Stimulated activated CD4-positive, alpha-beta T cell treated with anti-CD3 and anti-CD28 coated beads, TNF-alpha, amount 100 ng/mL, for 1 hour (primary cell): ENCODE measurements at regions not wholly inside any gene's neighbourhood (a gene's known extent, or its start where the extent isn't known, plus 50 kb on each side); places are given as distances from the start of the nearest gene placed in this dataset.

Source experiments
- DNase-seq, 3 donors: peaks; one replicate each; pipeline ENCODE4 v3.0.0-alpha.2; 2020; ENCODE audit warnings: low read depth in 3 of 3, low spot score in 1 of 3

- no peak for DNase-seq
Measured at GRCh38 chr3:117898722-117899522, 1135.7 kb downstream of the IGSF11 start.

DNA sequence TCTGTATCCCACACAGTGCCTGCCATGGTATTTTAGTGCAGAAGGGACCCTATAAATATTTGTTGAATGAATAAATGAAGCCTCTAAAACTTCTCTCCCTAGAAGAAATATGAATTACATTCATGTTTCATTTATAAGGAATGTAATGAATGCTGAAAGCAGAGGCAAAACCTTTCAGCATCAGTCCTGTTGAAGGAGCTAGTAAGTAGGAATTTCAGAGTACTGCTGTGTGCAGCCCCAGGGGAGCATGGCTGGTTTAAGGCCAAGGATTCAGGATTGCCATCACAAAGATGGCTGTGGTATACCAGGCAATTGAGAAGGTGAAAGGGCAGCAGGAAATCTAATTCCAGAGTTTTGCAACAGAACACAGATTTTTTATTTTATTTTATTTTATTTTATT lies 1131.4 kb downstream of the IGSF11 start:
- DNase-seq = no peak

- DNase-seq = no peak
Measured at GRCh38 chr3:117910820-117911521, 1123.7 kb downstream of the IGSF11 start.

GRCh38 chr3:117912352-117912751 lies 1122.3 kb downstream of the IGSF11 start:
- DNase-seq = no peak

GRCh38 chr3:117914540-117915100 lies 1120.0 kb downstream of the IGSF11 start:
- no peak for DNase-seq

- no peak for DNase-seq
Measured at GRCh38 chr3:117916839-117917238, 1117.8 kb downstream of the IGSF11 start.

DNA sequence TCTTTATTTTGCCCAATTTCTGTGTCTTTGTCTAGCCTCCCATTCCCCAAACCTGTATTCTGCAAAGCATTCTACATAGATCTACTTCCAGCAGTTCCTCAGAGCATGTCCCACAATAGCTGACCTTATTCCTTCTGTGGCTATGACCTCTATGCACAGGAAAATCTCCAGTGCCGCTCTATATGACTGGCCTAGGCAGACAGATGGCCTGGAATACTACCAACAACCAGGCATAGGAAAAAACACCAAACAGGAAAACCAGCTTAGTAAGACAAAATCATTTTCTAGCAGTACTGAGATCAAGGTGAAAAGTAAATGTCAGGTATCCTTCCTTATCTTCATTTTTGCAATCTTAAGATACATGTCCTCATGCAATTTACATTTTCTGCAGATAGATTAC lies 1115.0 kb downstream of the IGSF11 start:
- DNase-seq = no peak

- no peak for DNase-seq
Measured at GRCh38 chr3:117920253-117920898, 1114.3 kb downstream of the IGSF11 start.

- DNase-seq = no peak
Measured at GRCh38 chr3:117921411-117921810, 1113.2 kb downstream of the IGSF11 start.

DNA sequence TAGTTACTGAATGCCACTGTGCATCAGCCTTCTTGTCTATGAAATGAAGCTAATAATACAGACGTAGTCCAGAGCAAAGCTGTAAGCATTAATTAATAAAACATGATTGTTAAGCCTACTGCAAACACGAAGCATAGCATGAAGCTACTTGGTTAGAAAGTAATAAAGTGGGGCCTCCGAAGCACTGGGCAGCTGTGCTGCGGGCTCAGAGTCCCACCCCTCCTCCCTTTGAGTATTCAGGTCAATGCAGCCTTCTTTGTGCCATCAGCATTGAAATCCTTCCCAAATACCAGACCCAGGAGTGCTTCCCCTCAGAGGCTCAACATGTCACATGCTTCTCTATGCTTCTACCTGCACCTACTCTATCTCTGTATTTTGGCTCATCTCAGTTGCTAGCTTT lies 1112.6 kb downstream of the IGSF11 start:
- no peak for DNase-seq

GRCh38 chr3:117926819-117927218 lies 1107.8 kb downstream of the IGSF11 start:
- DNase-seq = no peak

GRCh38 chr3:117927825-117928224 lies 1106.8 kb downstream of the IGSF11 start:
- no peak for DNase-seq

DNA sequence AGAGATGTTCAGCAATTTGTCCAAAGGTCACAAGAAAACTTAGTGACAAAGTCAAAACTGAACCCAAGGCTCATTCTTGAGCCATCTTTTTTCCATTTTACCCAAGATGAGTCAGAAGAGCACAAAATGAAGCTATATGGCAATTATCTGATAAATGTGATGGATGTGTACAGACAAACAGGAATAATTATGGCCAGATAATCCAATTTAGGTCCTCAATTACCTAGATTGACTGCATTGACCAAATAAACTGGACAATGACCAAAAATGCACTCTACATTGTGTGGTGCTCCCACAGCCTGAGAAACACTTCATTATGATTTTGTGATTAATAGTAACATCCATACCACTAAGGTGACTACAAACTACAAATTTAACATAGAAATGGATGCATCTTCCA lies 1105.8 kb downstream of the IGSF11 start:
- no peak for DNase-seq

DNA sequence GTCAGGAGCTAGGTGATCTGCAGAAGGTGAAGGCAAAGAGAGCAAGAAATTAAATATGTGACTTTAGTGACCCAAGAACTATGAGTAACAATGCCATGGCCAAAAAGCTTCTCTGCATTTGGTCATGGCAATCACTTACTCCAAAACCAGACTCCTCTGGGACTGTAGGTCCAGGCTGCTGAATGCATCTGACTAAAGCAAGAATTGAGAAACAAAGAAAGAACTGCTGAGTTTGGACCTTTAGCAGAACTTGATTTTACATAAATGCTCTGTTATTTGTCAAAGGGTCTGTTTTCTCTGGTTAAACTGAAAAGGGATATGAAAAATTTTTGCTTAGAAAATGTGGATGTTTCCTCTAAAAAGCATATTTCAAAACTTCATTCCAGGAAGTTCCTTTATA lies 1102.2 kb downstream of the IGSF11 start:
- DNase-seq = no peak

DNA sequence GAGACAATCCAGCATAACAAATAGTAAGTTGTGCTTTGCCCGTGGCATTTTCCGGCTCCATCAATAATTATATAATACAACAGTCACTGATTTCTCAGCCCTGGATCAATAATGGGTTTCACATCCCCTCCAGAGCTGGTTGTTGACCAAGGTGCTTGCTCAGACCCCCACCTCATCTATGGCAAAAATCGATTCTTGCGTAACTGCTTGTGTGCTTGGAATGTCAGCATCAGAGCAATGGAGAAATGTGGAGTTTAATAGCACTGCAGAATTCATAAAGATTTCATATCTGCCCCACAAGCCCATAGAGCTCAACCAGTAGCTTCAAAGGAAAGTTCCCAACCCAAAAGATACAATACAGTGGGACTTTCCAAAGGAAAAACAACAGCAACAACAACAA lies 1098.5 kb downstream of the IGSF11 start:
- no peak for DNase-seq

DNA sequence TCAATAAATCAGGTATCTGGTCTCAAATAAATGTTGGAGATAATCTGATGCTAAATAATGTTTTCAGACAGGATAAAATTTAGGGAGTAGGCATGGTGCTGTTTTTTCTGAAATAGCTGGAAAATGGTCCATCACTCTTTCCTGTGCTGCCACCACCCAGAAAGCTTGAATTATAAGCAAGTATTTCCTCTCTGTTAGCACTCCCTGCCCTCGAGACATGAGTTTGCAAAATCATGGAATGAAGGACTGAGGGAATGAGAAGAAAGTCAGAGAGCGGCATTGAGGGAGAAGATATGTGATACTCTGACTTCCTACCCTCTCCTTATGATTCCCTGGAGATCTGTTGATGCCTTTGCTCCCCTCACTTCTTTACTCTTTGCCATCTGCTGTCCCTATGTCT lies 1095.7 kb downstream of the IGSF11 start:
- DNase-seq = no peak

GRCh38 chr3:117939425-117940027 lies 1095.1 kb downstream of the IGSF11 start:
- no peak for DNase-seq

- no peak for DNase-seq
Measured at GRCh38 chr3:117941015-117941414, 1093.6 kb downstream of the IGSF11 start.

- DNase-seq = no peak
Measured at GRCh38 chr3:117941756-117942155, 1092.9 kb downstream of the IGSF11 start.

DNA sequence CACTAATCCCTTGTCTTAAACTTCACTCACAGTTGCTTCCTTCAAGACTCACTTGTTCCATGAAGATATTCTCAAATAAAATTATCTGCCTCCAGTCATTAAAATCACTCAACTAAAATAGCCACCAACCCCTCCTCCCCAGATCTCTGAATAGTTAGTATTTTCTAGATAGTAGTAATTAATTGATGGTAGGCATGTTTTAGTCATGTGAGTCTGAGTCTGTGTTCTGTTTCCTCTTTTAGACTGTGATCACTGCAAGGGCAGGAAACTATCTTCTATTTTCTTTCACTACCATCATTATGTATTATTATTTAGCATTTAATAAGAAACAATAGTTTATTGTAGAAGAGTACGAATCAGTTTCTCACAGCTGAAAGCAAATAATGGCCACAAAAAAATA lies 1080.5 kb downstream of the IGSF11 start:
- DNase-seq = no peak

DNA sequence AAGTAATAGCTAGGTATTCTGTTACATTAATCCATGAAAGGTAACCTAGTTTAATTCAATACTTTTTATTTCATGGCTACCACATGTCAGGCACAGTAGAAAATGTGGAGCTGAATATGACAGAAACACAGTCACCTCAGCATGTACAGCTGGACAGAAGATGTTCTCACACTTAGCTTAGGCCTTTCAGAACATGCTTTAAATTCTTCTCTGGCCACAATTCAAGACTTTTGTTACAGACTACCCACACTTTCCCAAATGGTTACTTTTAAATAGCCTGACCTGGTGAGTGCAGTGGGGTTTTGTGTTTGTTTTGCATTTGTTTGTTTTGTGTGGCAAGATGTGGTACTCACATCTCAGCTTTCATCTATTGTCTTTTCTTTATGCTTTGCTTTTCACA lies 1079.5 kb downstream of the IGSF11 start:
- no peak for DNase-seq
